HEK293T (cell line): ENCODE measurements at regions not wholly inside any gene's neighbourhood (a gene's known extent, or its start where the extent isn't known, plus 50 kb on each side); places are given as distances from the start of the nearest gene placed in this dataset.

Experiments
- ARNT ChIP-seq: fragments of 450-650 bp; IDR thresholded peaks from 2 replicates; pipeline ENCODE4 v1.6.1; 2017; ENCODE audit warnings: mild to moderate bottlenecking
- BHLHE40 ChIP-seq: fragments of 450-650 bp; IDR thresholded peaks from 2 replicates; pipeline ENCODE4 v1.6.1; 2016; ENCODE audit warnings: mild to moderate bottlenecking, moderate library complexity, borderline replicate concordance
- FOXK2 ChIP-seq: fragments of 450-650 bp; IDR thresholded peaks from 2 replicates; pipeline ENCODE4 v1.6.1; 2016; ENCODE audit warnings: mild to moderate bottlenecking
- FOXM1 ChIP-seq: fragments of 450-650 bp; IDR thresholded peaks from 2 replicates; pipeline ENCODE4 v1.6.1; 2017; ENCODE audit warnings: mild to moderate bottlenecking, borderline replicate concordance
- HDGF ChIP-seq: fragments of 450-650 bp; IDR thresholded peaks from 2 replicates; pipeline ENCODE4 v1.6.1; 2017; ENCODE audit warnings: antibody characterized with exemption, borderline replicate concordance
- PKNOX1 ChIP-seq: fragments of 450-650 bp; IDR thresholded peaks from 2 replicates; pipeline ENCODE4 v1.6.1; 2016
- SP1 ChIP-seq: fragments of 450-650 bp; IDR thresholded peaks from 2 replicates; pipeline ENCODE4 v1.6.1; 2017
- SUZ12 ChIP-seq: fragments of 450-650 bp; IDR thresholded peaks from 2 replicates; pipeline ENCODE4 v1.6.1; 2016; ENCODE audit warnings: mild to moderate bottlenecking
- ZNF384 ChIP-seq: fragments of 450-650 bp; IDR thresholded peaks from 2 replicates; pipeline ENCODE4 v1.6.1; 2016

GRCh38 chr15:39454189-39454986, 126.5 kb upstream of the THBS1 start:
- TF ChIP-seq HDGF (no peak), FOXM1 (no peak), ZNF384 (no peak), PKNOX1 (no peak), BHLHE40 (no peak), FOXK2 (no peak), SP1 (no peak), SUZ12 (no peak), ARNT (no peak)
